GM12878 (cell line): ENCODE measurements at regions not wholly inside any gene's neighbourhood (a gene's known extent, or its start where the extent isn't known, plus 50 kb on each side); places are given as distances from the start of the nearest gene placed in this dataset.

ENCODE experiments used
- BCL11A ChIP-seq: IDR thresholded peaks from 2 replicates; pipeline ENCODE4 v1.6.1; 2011; ENCODE audit warnings: low read depth, low read length
- BCL3 ChIP-seq: IDR thresholded peaks from 2 replicates; pipeline ENCODE4 v1.6.1; 2011; ENCODE audit warnings: borderline replicate concordance, low read depth, mild to moderate bottlenecking, moderate library complexity, low read length; ENCODE audit not compliant: insufficient read depth, poor library complexity, severe bottlenecking
- E4F1 ChIP-seq: fragments of 450-650 bp; IDR thresholded peaks from 2 replicates; pipeline ENCODE4 v1.6.1; 2018; ENCODE audit warnings: borderline replicate concordance, mild to moderate bottlenecking; ENCODE audit not compliant: partially characterized antibody
- NFYB ChIP-seq: IDR thresholded peaks from 2 replicates; pipeline ENCODE4 v1.6.1; 2011; ENCODE audit warnings: low read depth, mild to moderate bottlenecking, low read length, improper control_type of control experiment, moderate library complexity; ENCODE audit not compliant: insufficient read depth
- REST ChIP-seq: IDR thresholded peaks from 2 replicates; pipeline ENCODE4 v1.6.1; 2012; ENCODE audit warnings: mild to moderate bottlenecking, low read depth, low read length
- ZZZ3 ChIP-seq: IDR thresholded peaks from 2 replicates; pipeline ENCODE4 v1.6.1; 2011; ENCODE audit warnings: low read depth; ENCODE audit not compliant: control insufficient read depth, insufficient read length
- TF ChIP-seq, protein P1 (sequence below), 3 experiments: IDR thresholded peaks in 2 of 3; conservative IDR thresholded peaks in 1 of 3; 2 replicates each; pipeline ENCODE4 v1.5.1; 2011; ENCODE audit warnings: low read depth in 3 of 3, low read length in 3 of 3, mild to moderate bottlenecking in 3 of 3, control low read depth in 2 of 3, moderate library complexity in 2 of 3, inconsistent platforms in 1 of 3, mixed read lengths in 1 of 3; ENCODE audit not compliant: control insufficient read depth in 2 of 3, insufficient read depth in 1 of 3; ENCODE audit errors: extremely low read depth in 1 of 3

- TF ChIP-seq NFYB, result no peak
- TF ChIP-seq BCL3, result no peak
- TF ChIP-seq, protein P1, sequence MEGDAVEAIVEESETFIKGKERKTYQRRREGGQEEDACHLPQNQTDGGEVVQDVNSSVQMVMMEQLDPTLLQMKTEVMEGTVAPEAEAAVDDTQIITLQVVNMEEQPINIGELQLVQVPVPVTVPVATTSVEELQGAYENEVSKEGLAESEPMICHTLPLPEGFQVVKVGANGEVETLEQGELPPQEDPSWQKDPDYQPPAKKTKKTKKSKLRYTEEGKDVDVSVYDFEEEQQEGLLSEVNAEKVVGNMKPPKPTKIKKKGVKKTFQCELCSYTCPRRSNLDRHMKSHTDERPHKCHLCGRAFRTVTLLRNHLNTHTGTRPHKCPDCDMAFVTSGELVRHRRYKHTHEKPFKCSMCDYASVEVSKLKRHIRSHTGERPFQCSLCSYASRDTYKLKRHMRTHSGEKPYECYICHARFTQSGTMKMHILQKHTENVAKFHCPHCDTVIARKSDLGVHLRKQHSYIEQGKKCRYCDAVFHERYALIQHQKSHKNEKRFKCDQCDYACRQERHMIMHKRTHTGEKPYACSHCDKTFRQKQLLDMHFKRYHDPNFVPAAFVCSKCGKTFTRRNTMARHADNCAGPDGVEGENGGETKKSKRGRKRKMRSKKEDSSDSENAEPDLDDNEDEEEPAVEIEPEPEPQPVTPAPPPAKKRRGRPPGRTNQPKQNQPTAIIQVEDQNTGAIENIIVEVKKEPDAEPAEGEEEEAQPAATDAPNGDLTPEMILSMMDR (IDR thresholded peaks at IDR 0.05 in 2 of 3, conservative IDR thresholded peaks at IDR 0.05 in 1 of 3; ENCODE audit: control insufficient read depth in 2 of 3, extremely low read depth in 1 of 3, insufficient read depth in 1 of 3, low read depth in 3 of 3, low read length in 3 of 3), result no peak
- no peak for TF ChIP-seq E4F1
- no peak for TF ChIP-seq REST
- no peak for TF ChIP-seq ZZZ3
- no peak for TF ChIP-seq BCL11A
Observed at GRCh38 chr5:115735108-115735998, 81.1 kb downstream of the CDO1 start.
